Endothelial cell of umbilical vein (primary cell): ENCODE measurements at regions not wholly inside any gene's neighbourhood (a gene's known extent, or its start where the extent isn't known, plus 50 kb on each side); places are given as distances from the start of the nearest gene placed in this dataset.

Experiments
- BruUV-seq: library from RNA; stranded (reverse); fragments of 400-500 nt; replicated peaks from 2 replicates; lab custom pipeline; 2021; lab: Mats Ljungman, UMichigan
- CTCF ChIA-PET: fragments of 300-600, 350-600 bp; sonication (Branson Sonifier 250); formaldehyde crosslinking; loops from one replicate; lab custom pipeline; 2021; ENCODE audit warnings: antibody characterized with exemption, inconsistent platforms; lab: Charles Lee
- POLR2A ChIA-PET: fragments of 300-600, 350-600 bp; sonication (Branson Sonifier 250); formaldehyde crosslinking; loops from one replicate; lab custom pipeline; 2021; ENCODE audit warnings: antibody characterized with exemption, inconsistent platforms; lab: Charles Lee
- DNase-seq: peaks from one replicate; pipeline ENCODE4 v3.0.0-alpha.2; 2011; ENCODE audit warnings: low read depth, low spot score
- FAIRE-seq: peaks from 2 replicates; lab custom pipeline; 2011; peaks lifted over from hg19 to GRCh38; lab: Jason Lieb, UNC
- H2AFZ ChIP-seq: 2 replicates; pipeline ENCODE4 v1.6.0; 2012; ENCODE audit warnings: low read depth, low read length, control low read depth, inconsistent platforms
- H3K27ac ChIP-seq: 2 replicates; pipeline ENCODE4 v1.5.1; 2011; ENCODE audit warnings: low read depth, mild to moderate bottlenecking, control low read depth, low read length, moderate library complexity; ENCODE audit not compliant: insufficient read depth
- H3K27me3 ChIP-seq, 2 experiments: 2 replicates each; pipeline versions ENCODE4 v1.6.0 to v1.6.1; 2011; ENCODE audit warnings: low read length in 2 of 2, mixed read lengths in 1 of 2; ENCODE audit not compliant: control insufficient read depth in 2 of 2, insufficient read depth in 2 of 2
- H3K36me3 ChIP-seq, 2 experiments: 2 replicates in 1 of 2; 3 replicates in 1 of 2; pipeline ENCODE4 v1.5.1; 2011; ENCODE audit warnings: low read length in 2 of 2, mild to moderate bottlenecking in 1 of 2, moderate library complexity in 1 of 2; ENCODE audit not compliant: control insufficient read depth in 2 of 2, insufficient read depth in 2 of 2; ENCODE audit errors: extremely low read depth in 1 of 2
- H3K4me1 ChIP-seq: 3 replicates; pipeline ENCODE4 v1.5.1; 2011; ENCODE audit warnings: mild to moderate bottlenecking, low read length; ENCODE audit not compliant: control insufficient read depth, insufficient read depth; ENCODE audit errors: extremely low read depth
- H3K4me2 ChIP-seq: 2 replicates; pipeline ENCODE4 v1.6.1; 2011; ENCODE audit warnings: low read length, control low read depth, mixed read lengths; ENCODE audit not compliant: insufficient read depth
- H3K4me3 ChIP-seq, 3 experiments: fragments of 200-600 bp in 1 of 3; sonication (generic), shearing (Covaris generic) in 1 of 3; replicated peaks in 1 of 3; 2 replicates each; pipeline ENCODE4 v1.5.1; 2011 to 2016; ENCODE audit warnings: control low read depth in 3 of 3, low read length in 3 of 3, mild to moderate bottlenecking in 2 of 3, inconsistent platforms in 1 of 3, low read depth in 1 of 3, moderate library complexity in 1 of 3; ENCODE audit not compliant: insufficient read depth in 1 of 3
- H3K79me2 ChIP-seq: 2 replicates; pipeline ENCODE4 v1.6.0; 2012; ENCODE audit warnings: low read length, inconsistent platforms; ENCODE audit not compliant: control insufficient read depth, insufficient read depth
- H3K9ac ChIP-seq: replicated peaks from 2 replicates; pipeline ENCODE3; 2011; ENCODE audit warnings: low read length, control low read depth; ENCODE audit not compliant: insufficient read depth; ENCODE audit errors: extremely low read depth
- H3K9me1 ChIP-seq: replicated peaks from 3 replicates; pipeline ENCODE4 v1.6.0; 2011; ENCODE audit warnings: mild to moderate bottlenecking, low read length; ENCODE audit not compliant: control insufficient read depth, insufficient read depth; ENCODE audit errors: extremely low read depth
- H3K9me3 ChIP-seq: replicated peaks from 2 replicates; pipeline ENCODE4 v1.5.1; 2012; ENCODE audit warnings: low read length, inconsistent platforms; ENCODE audit not compliant: control insufficient read depth, insufficient read depth
- H4K20me1 ChIP-seq: replicated peaks from 2 replicates; pipeline ENCODE3; 2011; ENCODE audit warnings: mild to moderate bottlenecking, low read length; ENCODE audit not compliant: control insufficient read depth, insufficient read depth; ENCODE audit errors: extremely low read depth
- CTCF ChIP-seq, 2 donors: IDR thresholded peaks; 1 replicate in 1 of 2; 2 replicates in 1 of 2; pipeline ENCODE4 v1.5.1; 2011; ENCODE audit warnings: low read length in 2 of 2, mild to moderate bottlenecking in 2 of 2, moderate library complexity in 2 of 2, control low read depth in 1 of 2, inconsistent platforms in 1 of 2, low read depth in 1 of 2; ENCODE audit not compliant: insufficient read depth in 1 of 2; ENCODE audit errors: extremely low read depth in 1 of 2
- EZH2 ChIP-seq: IDR thresholded peaks from 2 replicates; pipeline ENCODE4 v1.6.1; 2012; ENCODE audit warnings: borderline replicate concordance, low read depth, mild to moderate bottlenecking, moderate library complexity, low read length, inconsistent platforms; ENCODE audit not compliant: severe bottlenecking
- FOS ChIP-seq: IDR thresholded peaks from 2 replicates; pipeline ENCODE4 v1.6.1; 2011; ENCODE audit warnings: mild to moderate bottlenecking, low read length, moderate library complexity, borderline replicate concordance; ENCODE audit not compliant: insufficient read depth
- GATA2 ChIP-seq: IDR thresholded peaks from 2 replicates; pipeline ENCODE4 v1.7.0; 2011; ENCODE audit warnings: low read depth, mild to moderate bottlenecking, moderate library complexity, mixed read lengths, low read length; ENCODE audit not compliant: insufficient read length, insufficient read depth
- JUN ChIP-seq: IDR thresholded peaks from 2 replicates; pipeline ENCODE4 v1.6.1; 2011; ENCODE audit warnings: borderline replicate concordance, low read depth; ENCODE audit not compliant: insufficient read length, insufficient read depth
- MAX ChIP-seq: IDR thresholded peaks from 2 replicates; pipeline ENCODE4 v1.6.1; 2011; ENCODE audit not compliant: insufficient read depth, insufficient read length
- MYC ChIP-seq: IDR thresholded peaks from one replicate; pipeline ENCODE4 v1.6.1; 2011; ENCODE audit warnings: mild to moderate bottlenecking, low read depth, low read length
- POLR2A ChIP-seq: IDR thresholded peaks from 2 replicates; pipeline ENCODE4 v1.6.1; 2012; ENCODE audit warnings: low read depth, mild to moderate bottlenecking, control low read depth, low read length
- POLR2AphosphoS5 ChIP-seq: IDR thresholded peaks from 2 replicates; pipeline ENCODE4 v1.6.1; 2012; ENCODE audit warnings: low read depth, mild to moderate bottlenecking, control low read depth, low read length, moderate library complexity; ENCODE audit not compliant: insufficient read depth
- dilution Hi-C: fragments of 300-500 bp; cut with MboI; formaldehyde crosslinking; loops from one replicate; pipeline ENCODE4 v1.15.0; 2019; ENCODE audit warnings: low sequenced_read_pairs; ENCODE audit not compliant: extremely low pct_ligation_motif_present
- intact Hi-C: fragments of 100-400 bp; cut with micrococcal nuclease; formaldehyde crosslinking; loops from one replicate; pipeline ENCODE4 v1.10.0; 2022

DNA sequence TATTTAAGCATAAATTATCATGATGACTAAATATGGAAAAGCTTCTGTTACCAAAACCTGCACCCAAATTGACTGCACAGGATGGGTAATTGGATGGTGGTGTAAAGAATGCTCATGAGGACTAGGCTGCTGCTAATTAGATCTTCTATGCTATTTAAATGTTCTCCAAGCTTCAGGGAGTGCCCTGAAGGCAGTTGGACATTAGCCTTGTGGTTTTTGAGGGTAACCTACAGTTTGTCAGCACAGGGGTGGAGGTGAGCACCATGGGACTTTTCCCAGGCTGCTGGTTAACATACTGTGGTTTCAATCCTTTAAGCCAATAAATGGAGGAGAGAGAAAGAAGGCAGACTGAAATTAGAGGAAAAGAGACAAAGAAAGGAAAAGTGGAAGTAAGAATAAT, 145.0 kb downstream of the WIF1 start:
- DNase-seq (no peak), FAIRE-seq (no peak)
- Histone ChIP-seq H3K4me2 (no peak overlapping the region), H3K36me3 (no peaks in the 10 kb centered on the region), H2AFZ (no peak overlapping the region), H3K27ac (no peak overlapping the region), H3K4me1 (no peaks in the 10 kb centered on the region), H3K9ac (no peak overlapping the region), H3K9me3 (no peaks in the 10 kb centered on the region), H3K4me3 (no peak overlapping the region), H3K9me1 (no peaks in the 10 kb centered on the region), H3K27me3 (peaks cover 2 to 3% of the 10 kb centered on the region in 2 experiments), H3K79me2 (no peaks in the 10 kb centered on the region), H4K20me1 (no peaks in the 10 kb centered on the region)
- ChIA-PET POLR2A (no interaction called here), CTCF (no interaction called here)
- BruUV-seq = no TSS peak
- intact Hi-C loops (no loop called here), dilution Hi-C loops (no loop called here)
- TF ChIP-seq GATA2 = no peak

DNA sequence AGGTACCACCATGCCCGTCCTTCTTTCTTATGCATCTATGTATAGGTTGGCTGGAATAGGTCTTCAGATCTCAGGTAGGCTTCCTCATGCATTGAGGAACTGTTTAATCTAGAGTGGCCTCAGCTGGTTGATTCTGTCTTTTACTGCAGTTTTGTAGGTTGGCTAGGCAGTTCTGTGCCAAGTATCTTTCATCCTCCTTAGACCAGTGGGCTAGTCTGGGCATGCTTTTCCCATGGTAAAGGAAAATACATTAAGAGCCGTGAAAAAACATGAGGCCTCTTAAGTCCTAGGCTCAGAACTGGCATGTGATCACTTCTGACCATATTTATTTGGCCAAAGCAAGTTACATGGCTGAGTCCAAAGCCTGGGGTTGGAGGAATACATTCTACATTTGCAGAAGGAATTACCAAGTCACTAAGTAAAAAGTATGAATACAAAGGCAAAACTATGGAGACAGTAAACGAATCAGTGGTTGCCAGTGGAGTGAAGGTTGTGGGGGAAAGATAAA, 137.3 kb downstream of the WIF1 start:
- H3K4me1 ChIP-seq = no peaks in the 10 kb centered on the region
- no peak for DNase-seq
- peaks cover 0 to 7% of the 10 kb centered on the region in 2 experiments for H3K27me3 ChIP-seq
- BruUV-seq = no TSS peak
- H3K4me2 ChIP-seq = no peak overlapping the region
- H3K79me2 ChIP-seq = no peaks in the 10 kb centered on the region
- POLR2A ChIA-PET = no interaction called here
- H3K27ac ChIP-seq = no peak overlapping the region
- FAIRE-seq = no peak
- H3K9me1 ChIP-seq = no peaks in the 10 kb centered on the region
- CTCF ChIA-PET = no interaction called here
- no peaks in the 10 kb centered on the region for H3K36me3 ChIP-seq
- intact Hi-C loops = no loop called here
- H3K4me3 ChIP-seq = no peak overlapping the region
- TF ChIP-seq POLR2A (no peak), CTCF (IDR thresholded peaks at IDR 0.05; ENCODE audit: extremely low read depth in 1 of 2, insufficient read depth in 1 of 2, low read depth in 1 of 2, low read length in 2 of 2) (no peak), MYC (no peak), GATA2 (no peak), POLR2AphosphoS5 (no peak), EZH2 (no peak), FOS (no peak), MAX (no peak), JUN (no peak)
- no peak overlapping the region for H2AFZ ChIP-seq
- no peaks in the 10 kb centered on the region for H4K20me1 ChIP-seq
- no peaks in the 10 kb centered on the region for H3K9me3 ChIP-seq
- dilution Hi-C loops = no loop called here
- no peak overlapping the region for H3K9ac ChIP-seq
